Epithelial cell of proximal tubule (primary cell): ENCODE measurements at regions not wholly inside any gene's neighbourhood (a gene's known extent, or its start where the extent isn't known, plus 50 kb on each side); places are given as distances from the start of the nearest gene placed in this dataset.

Experiments
- DNase-seq: peaks from one replicate; pipeline ENCODE4 v3.0.0-alpha.2; 2011; ENCODE audit warnings: low read depth
- H3K4me3 ChIP-seq: 2 replicates; pipeline ENCODE4 v1.5.1; 2011; ENCODE audit warnings: low read depth, mild to moderate bottlenecking, low read length
- TF ChIP-seq, protein P1 (sequence below): conservative IDR thresholded peaks from 2 replicates; pipeline ENCODE4 v1.5.1; 2012; ENCODE audit warnings: low read depth, mild to moderate bottlenecking, low read length

DNA sequence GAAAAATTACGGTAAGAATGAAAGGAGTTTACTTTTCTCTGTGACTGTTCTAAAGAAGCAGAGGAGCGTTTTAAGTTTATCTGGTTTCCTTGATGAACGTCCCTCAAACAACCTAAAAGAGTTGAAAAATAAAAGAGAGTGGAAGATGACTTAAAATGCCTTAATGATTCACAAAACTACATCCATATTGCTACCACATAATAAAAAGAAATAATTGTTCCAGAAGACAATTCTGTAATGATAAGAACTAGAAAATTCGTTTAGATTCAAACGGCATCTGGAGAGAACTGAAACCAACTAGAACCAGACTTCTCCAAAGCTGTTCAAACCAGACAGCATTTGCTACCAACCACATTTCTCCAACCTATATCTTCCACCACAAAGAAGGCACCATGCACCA lies 68.1 kb downstream of the TEKT4 start:
- no peak overlapping the region for H3K4me3 ChIP-seq
- TF ChIP-seq, protein P1, sequence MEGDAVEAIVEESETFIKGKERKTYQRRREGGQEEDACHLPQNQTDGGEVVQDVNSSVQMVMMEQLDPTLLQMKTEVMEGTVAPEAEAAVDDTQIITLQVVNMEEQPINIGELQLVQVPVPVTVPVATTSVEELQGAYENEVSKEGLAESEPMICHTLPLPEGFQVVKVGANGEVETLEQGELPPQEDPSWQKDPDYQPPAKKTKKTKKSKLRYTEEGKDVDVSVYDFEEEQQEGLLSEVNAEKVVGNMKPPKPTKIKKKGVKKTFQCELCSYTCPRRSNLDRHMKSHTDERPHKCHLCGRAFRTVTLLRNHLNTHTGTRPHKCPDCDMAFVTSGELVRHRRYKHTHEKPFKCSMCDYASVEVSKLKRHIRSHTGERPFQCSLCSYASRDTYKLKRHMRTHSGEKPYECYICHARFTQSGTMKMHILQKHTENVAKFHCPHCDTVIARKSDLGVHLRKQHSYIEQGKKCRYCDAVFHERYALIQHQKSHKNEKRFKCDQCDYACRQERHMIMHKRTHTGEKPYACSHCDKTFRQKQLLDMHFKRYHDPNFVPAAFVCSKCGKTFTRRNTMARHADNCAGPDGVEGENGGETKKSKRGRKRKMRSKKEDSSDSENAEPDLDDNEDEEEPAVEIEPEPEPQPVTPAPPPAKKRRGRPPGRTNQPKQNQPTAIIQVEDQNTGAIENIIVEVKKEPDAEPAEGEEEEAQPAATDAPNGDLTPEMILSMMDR: no peak
- DNase-seq: no peak

DNA sequence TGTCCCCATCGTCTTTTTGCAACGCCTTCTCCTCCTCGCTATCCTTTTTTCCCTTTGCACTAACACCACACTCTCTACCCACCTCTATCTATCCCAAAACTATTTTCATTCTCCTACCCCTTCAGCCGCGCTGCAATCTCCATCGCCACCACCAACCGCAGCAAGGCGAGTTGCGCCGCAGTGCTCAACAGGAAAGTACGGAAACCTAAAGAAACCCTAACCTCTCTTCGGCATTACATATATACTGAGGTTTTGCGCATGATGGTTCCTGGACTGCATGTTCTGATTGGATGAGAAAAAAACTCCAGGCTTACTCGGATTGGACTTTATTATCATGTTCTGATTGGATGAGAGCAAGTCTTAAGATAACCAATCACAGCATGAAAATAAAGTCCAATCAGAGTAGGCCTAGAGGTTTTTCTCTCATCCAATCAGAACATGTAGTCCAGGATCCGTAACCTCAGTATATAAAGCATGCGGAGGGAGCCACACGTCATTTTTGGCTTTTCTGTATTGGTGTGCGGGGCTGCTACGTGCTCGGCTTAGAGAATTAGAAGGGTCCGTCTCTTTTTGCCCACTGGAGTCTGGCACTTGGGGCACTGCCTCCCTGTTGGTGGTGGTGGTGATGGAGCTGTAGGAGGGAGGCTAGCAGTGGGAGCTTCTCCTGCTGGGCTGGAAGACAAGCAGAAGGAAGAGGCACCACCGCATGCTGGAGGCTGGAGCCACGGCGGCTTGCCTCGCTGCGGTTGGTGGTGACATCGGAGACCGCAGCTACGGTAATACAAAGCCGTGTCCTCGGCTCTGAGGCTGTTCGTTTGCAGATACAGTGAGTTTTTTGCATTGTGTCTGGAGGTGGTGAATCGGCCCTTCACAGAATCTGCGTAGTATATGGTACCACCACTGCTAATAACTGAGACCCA lies 76.1 kb downstream of the TEKT4 start:
- DNase-seq: no peak
- TF ChIP-seq, protein P1: no peak
- H3K4me3 ChIP-seq: no peak overlapping the region

DNA sequence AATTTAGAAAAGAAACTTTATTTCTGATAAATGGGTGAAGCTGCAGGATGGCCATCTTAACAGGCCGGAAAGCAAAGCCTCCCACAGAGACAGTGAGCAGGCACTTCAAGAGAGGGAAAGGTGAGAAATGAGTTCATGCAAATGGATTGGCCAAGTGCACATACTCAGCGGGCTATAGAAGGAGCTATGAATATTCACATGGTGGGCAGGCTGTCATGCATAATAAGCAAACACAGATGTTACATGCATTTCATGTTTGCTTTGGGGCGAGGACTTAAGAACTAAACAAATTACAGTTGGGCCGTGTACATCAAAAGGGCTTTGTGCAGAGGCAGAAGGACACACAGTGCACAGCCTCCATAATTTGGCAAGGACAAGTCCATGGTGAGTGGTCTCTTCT lies 69.8 kb upstream of the MAL start:
- TF ChIP-seq, protein P1: no peak
- DNase-seq: no peak
- no peak overlapping the region for H3K4me3 ChIP-seq

DNA sequence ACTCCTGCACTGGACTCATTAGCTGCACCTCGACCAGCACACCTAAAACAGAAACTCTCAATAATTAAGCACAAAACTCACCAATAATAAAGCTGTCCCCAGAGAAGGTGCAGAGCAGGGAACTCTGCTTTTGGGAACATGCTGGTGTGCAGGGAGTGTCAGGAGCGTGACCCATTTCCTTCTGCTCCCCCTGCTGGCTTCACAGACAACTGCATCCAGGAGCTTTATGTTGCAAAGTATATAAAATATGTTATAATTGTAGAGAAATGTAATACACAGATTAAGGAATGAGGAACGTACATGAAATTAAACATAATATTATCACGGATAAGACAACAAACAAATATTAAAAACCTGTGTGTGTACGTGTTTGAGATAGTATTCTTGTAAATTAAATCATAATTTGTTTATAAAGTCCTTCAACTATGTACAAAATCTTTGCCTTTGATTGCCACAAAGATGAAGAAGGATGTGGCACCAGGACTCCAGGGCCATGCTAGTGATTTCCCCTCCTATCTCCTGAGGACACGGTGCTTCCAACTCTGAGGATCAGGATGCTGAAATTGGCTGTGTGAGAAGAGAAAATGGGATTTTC lies 68.6 kb upstream of the MAL start:
- no peak for DNase-seq
- TF ChIP-seq, protein P1: peak; percentile 87

DNA sequence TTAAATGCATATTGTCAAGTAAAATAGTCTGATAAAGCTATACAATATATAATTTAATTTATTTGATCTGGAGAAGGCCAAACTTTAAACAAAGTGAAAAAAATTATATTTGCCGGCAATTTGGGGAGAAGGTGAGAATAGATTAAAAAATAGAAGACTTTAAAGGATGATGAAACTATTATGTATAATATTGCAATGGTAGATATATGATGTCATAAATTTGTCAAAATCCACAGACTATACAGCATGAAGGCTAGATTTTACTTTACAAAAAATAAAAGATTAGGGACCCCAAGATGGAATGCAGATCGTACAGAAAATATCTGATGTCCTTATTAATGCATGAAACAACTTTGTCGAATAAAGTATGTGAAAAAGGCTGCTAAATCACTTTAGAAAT lies 67.3 kb upstream of the MAL start:
- DNase-seq: no peak
- TF ChIP-seq, protein P1: no peak

More for the DNA sequence above, 68.6 kb upstream of the MAL start:
- H3K4me3 ChIP-seq: no peak overlapping the region

DNA sequence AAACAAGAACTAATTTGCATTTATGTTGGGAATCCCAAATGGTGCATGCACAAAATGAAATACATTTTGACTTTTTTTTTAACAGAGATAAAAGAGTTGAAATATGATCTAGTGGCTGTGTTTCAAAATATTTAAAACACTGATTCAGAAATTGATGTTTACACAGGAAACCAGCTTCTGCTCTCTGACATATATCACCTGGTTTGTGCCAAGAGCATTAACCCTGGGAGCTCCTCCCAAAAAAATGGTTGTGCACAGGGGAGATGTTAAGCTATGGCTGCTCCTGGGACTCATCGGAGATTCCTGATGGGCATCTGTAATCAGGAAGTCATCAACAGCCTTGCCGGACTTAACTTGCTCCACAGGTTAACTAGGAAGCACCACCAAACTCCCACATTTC lies 65.2 kb upstream of the MAL start:
- no peak for DNase-seq
- TF ChIP-seq, protein P1: no peak
- no peak overlapping the region for H3K4me3 ChIP-seq

More for the DNA sequence above, 67.3 kb upstream of the MAL start:
- no peak overlapping the region for H3K4me3 ChIP-seq
